HEK293T (cell line): ENCODE measurements at regions not wholly inside any gene's neighbourhood (a gene's known extent, or its start where the extent isn't known, plus 50 kb on each side); places are given as distances from the start of the nearest gene placed in this dataset.

Experiments
- CTCF ChIA-PET: fragments of 350-600 bp; formaldehyde crosslinking; extraction: SDS; loops from one replicate; lab custom pipeline; 2021; ENCODE audit warnings: antibody characterized with exemption, inconsistent platforms; lab: Yijun Ruan, JAX
- POLR2A ChIA-PET: fragments of 350-600 bp; formaldehyde crosslinking; extraction: SDS; loops from one replicate; lab custom pipeline; 2020; ENCODE audit warnings: antibody characterized with exemption, inconsistent platforms; lab: Yijun Ruan, JAX
- DNase-seq: peaks from one replicate; pipeline ENCODE4 v3.0.0; 2012; ENCODE audit warnings: mixed read lengths; ENCODE audit errors: extremely low spot score
- ARNT ChIP-seq: fragments of 450-650 bp; IDR thresholded peaks from 2 replicates; pipeline ENCODE4 v1.6.1; 2017; ENCODE audit warnings: mild to moderate bottlenecking
- BHLHE40 ChIP-seq: fragments of 450-650 bp; IDR thresholded peaks from 2 replicates; pipeline ENCODE4 v1.6.1; 2016; ENCODE audit warnings: mild to moderate bottlenecking, moderate library complexity, borderline replicate concordance
- CTBP1 ChIP-seq: fragments of 450-650 bp; IDR thresholded peaks from 2 replicates; pipeline ENCODE4 v1.6.1; 2016; ENCODE audit warnings: borderline replicate concordance
- ELF4 ChIP-seq: fragments of 450-650 bp; IDR thresholded peaks from 2 replicates; pipeline ENCODE4 v1.6.1; 2017; ENCODE audit warnings: antibody characterized with exemption
- FOXA1 ChIP-seq: fragments of 450-650 bp; IDR thresholded peaks from 2 replicates; pipeline ENCODE4 v1.6.1; 2016; ENCODE audit warnings: mild to moderate bottlenecking
- FOXK2 ChIP-seq: fragments of 450-650 bp; IDR thresholded peaks from 2 replicates; pipeline ENCODE4 v1.6.1; 2016; ENCODE audit warnings: mild to moderate bottlenecking
- FOXM1 ChIP-seq: fragments of 450-650 bp; IDR thresholded peaks from 2 replicates; pipeline ENCODE4 v1.6.1; 2017; ENCODE audit warnings: mild to moderate bottlenecking, borderline replicate concordance
- HDGF ChIP-seq: fragments of 450-650 bp; IDR thresholded peaks from 2 replicates; pipeline ENCODE4 v1.6.1; 2017; ENCODE audit warnings: antibody characterized with exemption, borderline replicate concordance
- L3MBTL2 ChIP-seq: fragments of 450-650 bp; conservative IDR thresholded peaks from 2 replicates; pipeline ENCODE4 v1.6.1; 2016; ENCODE audit warnings: mild to moderate bottlenecking
- LEF1 ChIP-seq: fragments of 450-650 bp; IDR thresholded peaks from 2 replicates; pipeline ENCODE4 v1.6.1; 2017; ENCODE audit warnings: mild to moderate bottlenecking, borderline replicate concordance
- NFRKB ChIP-seq: fragments of 450-650 bp; IDR thresholded peaks from 2 replicates; pipeline ENCODE4 v1.6.1; 2016; ENCODE audit warnings: mild to moderate bottlenecking, moderate library complexity
- SP1 ChIP-seq: fragments of 450-650 bp; IDR thresholded peaks from 2 replicates; pipeline ENCODE4 v1.6.1; 2017
- SUZ12 ChIP-seq: fragments of 450-650 bp; IDR thresholded peaks from 2 replicates; pipeline ENCODE4 v1.6.1; 2016; ENCODE audit warnings: mild to moderate bottlenecking
- TARDBP ChIP-seq: fragments of 450-650 bp; IDR thresholded peaks from 2 replicates; pipeline ENCODE4 v1.6.1; 2016
- ZNF384 ChIP-seq: fragments of 450-650 bp; IDR thresholded peaks from 2 replicates; pipeline ENCODE4 v1.6.1; 2016
- TF ChIP-seq, protein P1 (sequence below): fragments of 450-650 bp; IDR thresholded peaks from 2 replicates; pipeline ENCODE4 v1.6.1; 2016

GRCh38 chr5:142434322-142434612, 109.4 kb upstream of the SPRY4 start:
- ChIA-PET POLR2A (no interaction called here), CTCF (no interaction called here)
- TF ChIP-seq FOXM1, result no peak
- TF ChIP-seq, protein P1, sequence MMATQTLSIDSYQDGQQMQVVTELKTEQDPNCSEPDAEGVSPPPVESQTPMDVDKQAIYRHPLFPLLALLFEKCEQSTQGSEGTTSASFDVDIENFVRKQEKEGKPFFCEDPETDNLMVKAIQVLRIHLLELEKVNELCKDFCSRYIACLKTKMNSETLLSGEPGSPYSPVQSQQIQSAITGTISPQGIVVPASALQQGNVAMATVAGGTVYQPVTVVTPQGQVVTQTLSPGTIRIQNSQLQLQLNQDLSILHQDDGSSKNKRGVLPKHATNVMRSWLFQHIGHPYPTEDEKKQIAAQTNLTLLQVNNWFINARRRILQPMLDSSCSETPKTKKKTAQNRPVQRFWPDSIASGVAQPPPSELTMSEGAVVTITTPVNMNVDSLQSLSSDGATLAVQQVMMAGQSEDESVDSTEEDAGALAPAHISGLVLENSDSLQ, result no peak
- TF ChIP-seq HDGF, result no peak

DNA sequence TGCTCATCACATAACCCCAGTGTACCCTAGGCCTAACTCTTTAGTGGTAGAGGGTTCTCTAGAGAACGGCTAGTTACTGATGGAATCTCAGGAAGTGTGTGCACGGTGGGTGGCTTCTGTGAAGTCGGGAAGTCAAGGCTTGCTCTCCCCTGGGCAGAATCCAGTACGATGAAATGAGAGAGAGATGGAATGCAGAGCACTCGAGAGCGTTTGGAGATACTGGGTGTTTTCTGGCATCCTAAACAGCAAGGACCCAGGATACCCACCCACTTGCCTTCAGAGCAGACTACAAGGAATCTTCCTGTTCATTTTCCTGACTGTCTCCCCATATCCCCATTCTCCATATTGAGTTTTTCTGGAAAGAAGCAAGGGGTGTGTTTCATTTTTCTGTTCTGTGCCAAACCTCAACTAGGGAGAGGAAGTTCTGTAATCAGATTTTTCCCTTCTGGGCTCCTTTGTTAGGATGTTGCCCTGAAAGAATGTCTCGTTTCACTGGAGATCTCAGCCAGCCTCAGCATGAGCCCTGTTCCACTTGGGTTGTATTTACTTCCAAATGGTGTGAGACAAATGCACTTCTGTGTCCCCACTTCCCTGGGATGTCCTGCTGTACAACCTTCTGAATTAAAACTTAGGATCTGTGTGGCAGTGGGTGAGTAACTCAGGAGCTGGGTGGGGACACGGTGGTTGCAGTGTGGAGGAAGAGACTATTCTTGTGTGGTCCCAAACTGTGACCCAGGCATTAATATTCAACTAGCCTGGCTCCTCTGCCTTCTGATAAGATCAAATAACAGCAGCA, 108.9 kb upstream of the SPRY4 start:
- CTCF ChIA-PET, result no interaction called here
- POLR2A ChIA-PET, result no interaction called here
- DNase-seq, result no peak
- TF ChIP-seq FOXK2, result no peak
- no peak for TF ChIP-seq TARDBP
- no peak for TF ChIP-seq SP1
- no peak for TF ChIP-seq ARNT
- TF ChIP-seq FOXM1, result no peak
- TF ChIP-seq BHLHE40, result no peak

More at GRCh38 chr5:142434322-142434612, 109.4 kb upstream of the SPRY4 start:
- no peak for DNase-seq

GRCh38 chr5:142432961-142433360, 108.1 kb upstream of the SPRY4 start:
- POLR2A ChIA-PET, result no interaction called here
- CTCF ChIA-PET, result no interaction called here
- no peak for DNase-seq

GRCh38 chr5:142432369-142432863, 107.6 kb upstream of the SPRY4 start:
- POLR2A ChIA-PET, result no interaction called here
- TF ChIP-seq ZNF384 (no peak), FOXA1 (no peak), FOXK2 (no peak), LEF1 (no peak), CTBP1 (no peak), BHLHE40 (no peak), TARDBP (no peak), NFRKB (no peak), L3MBTL2 (no peak), ARNT (no peak), SUZ12 (no peak), SP1 (no peak), FOXM1 (no peak), HDGF (no peak), ELF4 (no peak)
- TF ChIP-seq, protein P1, result no peak
- CTCF ChIA-PET, result no interaction called here
- DNase-seq, result no peak

More at GRCh38 chr5:142432961-142433360, 108.1 kb upstream of the SPRY4 start:
- TF ChIP-seq SP1, result no peak
- no peak for TF ChIP-seq HDGF
- TF ChIP-seq FOXK2, result no peak
- no peak for TF ChIP-seq FOXM1
- TF ChIP-seq SUZ12, result no peak
- TF ChIP-seq ELF4, result no peak
- TF ChIP-seq L3MBTL2, result no peak
- no peak for TF ChIP-seq BHLHE40
- TF ChIP-seq ARNT, result no peak
- TF ChIP-seq FOXA1, result no peak
- no peak for TF ChIP-seq CTBP1
- TF ChIP-seq, protein P1, result no peak
- TF ChIP-seq NFRKB, result no peak
- TF ChIP-seq ZNF384, result no peak
- no peak for TF ChIP-seq LEF1
- TF ChIP-seq TARDBP, result no peak

- CTCF ChIA-PET, result no interaction called here
- POLR2A ChIA-PET, result interaction anchor here (0.6 kb wide), 1 partner anchor 238 kb away, joined by 3 read pairs; no protein-coding TSS in a partner anchor
Observed at GRCh38 chr5:142428773-142429473, 104.1 kb upstream of the SPRY4 start.

More at GRCh38 chr5:142428773-142429473, 104.1 kb upstream of the SPRY4 start:
- no peak for DNase-seq
- TF ChIP-seq ZNF384 (no peak), FOXA1 (no peak), FOXK2 (no peak), SUZ12 (no peak), SP1 (no peak), L3MBTL2 (no peak), LEF1 (no peak), ELF4 (no peak), HDGF (no peak), TARDBP (no peak), ARNT (no peak), FOXM1 (no peak), BHLHE40 (no peak), CTBP1 (no peak), NFRKB (no peak)
- TF ChIP-seq, protein P1, result no peak
